ENCODE measurements at regions not wholly inside any gene's neighbourhood (a gene's known extent, or its start where the extent isn't known, plus 50 kb on each side); places are given as distances from the start of the nearest gene placed in this dataset.

- DNase-seq (ENCODE audit: low spot score in 2 of 2, unreplicated experiment in 2 of 2) = no peak
- no peak for TF ChIP-seq CTCF (IDR thresholded peaks at IDR 0.05; ENCODE audit: unreplicated experiment)
- Mint-ChIP-seq H3K9me3 (peaks cover 74% of the 10 kb centered on the region), H3K27me3 (ENCODE audit: low read depth) (no peaks in the 10 kb centered on the region), H3K27ac (no peak overlapping the region), H3K4me3 (no peak overlapping the region), H3K4me1 (no peaks in the 10 kb centered on the region), H3K36me3 (no peaks in the 10 kb centered on the region)
These were observed 1154.3 kb downstream of the EPHA3 start for GRCh38 chr3:90261481-90262433.
